A549 (cell line): ENCODE measurements at regions not wholly inside any gene's neighbourhood (a gene's known extent, or its start where the extent isn't known, plus 50 kb on each side); places are given as distances from the start of the nearest gene placed in this dataset.

Experiments used
- EHMT2 ChIP-seq: fragments of 200-600 bp; sonication (generic); IDR thresholded peaks from 2 replicates; pipeline ENCODE4 v1.6.1; 2016; ENCODE audit warnings: antibody characterized with exemption, low read depth, mild to moderate bottlenecking, moderate library complexity
- MAZ ChIP-seq: fragments of 150-350 bp; IDR thresholded peaks from 2 replicates; pipeline ENCODE4 v1.6.1; 2014; ENCODE audit warnings: antibody characterized with exemption, low read depth, low read length, borderline replicate concordance
- POLR2A ChIP-seq: IDR thresholded peaks from 2 replicates; pipeline ENCODE4 v1.6.1; 2012; ENCODE audit warnings: mild to moderate bottlenecking, low read length
- RCOR1 ChIP-seq: fragments of 150-350 bp; IDR thresholded peaks from 2 replicates; pipeline ENCODE4 v1.6.1; 2014; ENCODE audit warnings: antibody characterized with exemption, low read length, low read depth
- SMC3 ChIP-seq: fragments of >200 bp; sonication (Bioruptor Twin); formaldehyde crosslinking; IDR thresholded peaks from 3 replicates; pipeline ENCODE4 v1.6.1; 2018; ENCODE audit warnings: inconsistent platforms
- ZFP36 ChIP-seq: fragments of 450-650 bp; IDR thresholded peaks from 2 replicates; pipeline ENCODE4 v1.6.1; 2014; ENCODE audit warnings: borderline replicate concordance; ENCODE audit not compliant: partially characterized antibody
- TF ChIP-seq, protein P1 (sequence below): fragments of >200 bp; sonication (Bioruptor Twin); formaldehyde crosslinking; IDR thresholded peaks from 3 replicates; pipeline ENCODE4 v1.5.1; 2016
- TF ChIP-seq, protein P2 (sequence below): IDR thresholded peaks from 2 replicates; pipeline ENCODE4 v1.6.1; 2012

DNA sequence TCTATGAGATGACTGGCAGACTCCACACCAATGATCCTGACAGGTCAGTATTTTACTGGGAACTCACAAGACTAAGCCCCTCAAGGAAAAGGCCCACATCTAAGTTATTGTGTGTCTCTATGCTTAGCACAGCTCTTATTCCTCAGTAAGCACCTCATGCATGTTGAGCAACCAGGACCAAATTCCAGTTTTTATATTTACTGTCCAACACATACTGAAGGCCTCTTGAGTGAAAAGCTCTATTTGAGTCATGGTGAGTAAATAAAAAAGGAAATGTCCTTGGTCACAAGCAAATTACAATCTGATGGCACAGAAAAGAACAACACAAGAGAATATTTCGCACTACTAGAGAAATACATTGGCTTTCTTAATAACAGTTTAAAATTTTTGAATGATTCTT is 87.9 kb upstream of the ETAA1 start:
- TF ChIP-seq, protein P1, sequence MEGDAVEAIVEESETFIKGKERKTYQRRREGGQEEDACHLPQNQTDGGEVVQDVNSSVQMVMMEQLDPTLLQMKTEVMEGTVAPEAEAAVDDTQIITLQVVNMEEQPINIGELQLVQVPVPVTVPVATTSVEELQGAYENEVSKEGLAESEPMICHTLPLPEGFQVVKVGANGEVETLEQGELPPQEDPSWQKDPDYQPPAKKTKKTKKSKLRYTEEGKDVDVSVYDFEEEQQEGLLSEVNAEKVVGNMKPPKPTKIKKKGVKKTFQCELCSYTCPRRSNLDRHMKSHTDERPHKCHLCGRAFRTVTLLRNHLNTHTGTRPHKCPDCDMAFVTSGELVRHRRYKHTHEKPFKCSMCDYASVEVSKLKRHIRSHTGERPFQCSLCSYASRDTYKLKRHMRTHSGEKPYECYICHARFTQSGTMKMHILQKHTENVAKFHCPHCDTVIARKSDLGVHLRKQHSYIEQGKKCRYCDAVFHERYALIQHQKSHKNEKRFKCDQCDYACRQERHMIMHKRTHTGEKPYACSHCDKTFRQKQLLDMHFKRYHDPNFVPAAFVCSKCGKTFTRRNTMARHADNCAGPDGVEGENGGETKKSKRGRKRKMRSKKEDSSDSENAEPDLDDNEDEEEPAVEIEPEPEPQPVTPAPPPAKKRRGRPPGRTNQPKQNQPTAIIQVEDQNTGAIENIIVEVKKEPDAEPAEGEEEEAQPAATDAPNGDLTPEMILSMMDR: no peak
- TF ChIP-seq POLR2A (no peak), MAZ (no peak), RCOR1 (no peak), ZFP36 (no peak), SMC3 (no peak), EHMT2 (no peak)
- TF ChIP-seq, protein P2, sequence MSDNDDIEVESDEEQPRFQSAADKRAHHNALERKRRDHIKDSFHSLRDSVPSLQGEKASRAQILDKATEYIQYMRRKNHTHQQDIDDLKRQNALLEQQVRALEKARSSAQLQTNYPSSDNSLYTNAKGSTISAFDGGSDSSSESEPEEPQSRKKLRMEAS: no peak
